ENCODE measurements at regions not wholly inside any gene's neighbourhood (a gene's known extent, or its start where the extent isn't known, plus 50 kb on each side); places are given as distances from the start of the nearest gene placed in this dataset.

DNA sequence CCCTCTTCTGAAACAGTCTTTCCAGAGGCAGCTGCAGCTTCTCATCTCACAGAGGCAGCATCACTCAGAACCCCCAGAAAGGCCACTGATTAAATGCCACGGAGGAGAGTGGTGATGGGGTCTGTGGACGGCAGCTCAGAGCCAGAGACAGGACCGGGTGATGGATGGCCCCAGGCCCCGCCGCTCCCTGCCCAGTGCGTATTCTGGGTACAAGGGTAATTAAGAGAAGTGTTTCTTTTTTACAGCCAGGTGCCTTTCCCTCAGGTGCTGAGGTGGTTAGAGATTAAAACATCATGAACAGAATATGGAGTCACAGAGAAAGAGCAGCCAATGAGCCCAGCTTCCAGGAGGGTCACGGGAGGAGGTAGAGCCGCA, 434.5 kb downstream of the PREX1 start (continued):
- TF ChIP-seq, protein P1, sequence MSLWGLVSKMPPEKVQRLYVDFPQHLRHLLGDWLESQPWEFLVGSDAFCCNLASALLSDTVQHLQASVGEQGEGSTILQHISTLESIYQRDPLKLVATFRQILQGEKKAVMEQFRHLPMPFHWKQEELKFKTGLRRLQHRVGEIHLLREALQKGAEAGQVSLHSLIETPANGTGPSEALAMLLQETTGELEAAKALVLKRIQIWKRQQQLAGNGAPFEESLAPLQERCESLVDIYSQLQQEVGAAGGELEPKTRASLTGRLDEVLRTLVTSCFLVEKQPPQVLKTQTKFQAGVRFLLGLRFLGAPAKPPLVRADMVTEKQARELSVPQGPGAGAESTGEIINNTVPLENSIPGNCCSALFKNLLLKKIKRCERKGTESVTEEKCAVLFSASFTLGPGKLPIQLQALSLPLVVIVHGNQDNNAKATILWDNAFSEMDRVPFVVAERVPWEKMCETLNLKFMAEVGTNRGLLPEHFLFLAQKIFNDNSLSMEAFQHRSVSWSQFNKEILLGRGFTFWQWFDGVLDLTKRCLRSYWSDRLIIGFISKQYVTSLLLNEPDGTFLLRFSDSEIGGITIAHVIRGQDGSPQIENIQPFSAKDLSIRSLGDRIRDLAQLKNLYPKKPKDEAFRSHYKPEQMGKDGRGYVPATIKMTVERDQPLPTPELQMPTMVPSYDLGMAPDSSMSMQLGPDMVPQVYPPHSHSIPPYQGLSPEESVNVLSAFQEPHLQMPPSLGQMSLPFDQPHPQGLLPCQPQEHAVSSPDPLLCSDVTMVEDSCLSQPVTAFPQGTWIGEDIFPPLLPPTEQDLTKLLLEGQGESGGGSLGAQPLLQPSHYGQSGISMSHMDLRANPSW (CRISPR knock-in tag; conservative IDR thresholded peaks at IDR 0.05; ENCODE audit: low read depth) = no peak
- TF ChIP-seq ZNF396 (CRISPR knock-in tag; IDR thresholded peaks at IDR 0.05; ENCODE audit: borderline replicate concordance) (no peak), TCF7 (CRISPR knock-in tag; IDR thresholded peaks at IDR 0.05; ENCODE audit: low read depth) (no peak), MXD4 (CRISPR knock-in tag; IDR thresholded peaks at IDR 0.05; ENCODE audit: borderline replicate concordance) (no peak)
- TF ChIP-seq, protein P2, sequence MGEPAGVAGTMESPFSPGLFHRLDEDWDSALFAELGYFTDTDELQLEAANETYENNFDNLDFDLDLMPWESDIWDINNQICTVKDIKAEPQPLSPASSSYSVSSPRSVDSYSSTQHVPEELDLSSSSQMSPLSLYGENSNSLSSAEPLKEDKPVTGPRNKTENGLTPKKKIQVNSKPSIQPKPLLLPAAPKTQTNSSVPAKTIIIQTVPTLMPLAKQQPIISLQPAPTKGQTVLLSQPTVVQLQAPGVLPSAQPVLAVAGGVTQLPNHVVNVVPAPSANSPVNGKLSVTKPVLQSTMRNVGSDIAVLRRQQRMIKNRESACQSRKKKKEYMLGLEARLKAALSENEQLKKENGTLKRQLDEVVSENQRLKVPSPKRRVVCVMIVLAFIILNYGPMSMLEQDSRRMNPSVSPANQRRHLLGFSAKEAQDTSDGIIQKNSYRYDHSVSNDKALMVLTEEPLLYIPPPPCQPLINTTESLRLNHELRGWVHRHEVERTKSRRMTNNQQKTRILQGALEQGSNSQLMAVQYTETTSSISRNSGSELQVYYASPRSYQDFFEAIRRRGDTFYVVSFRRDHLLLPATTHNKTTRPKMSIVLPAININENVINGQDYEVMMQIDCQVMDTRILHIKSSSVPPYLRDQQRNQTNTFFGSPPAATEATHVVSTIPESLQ (CRISPR knock-in tag; IDR thresholded peaks at IDR 0.05) = no peak
- TF ChIP-seq, protein P3, sequence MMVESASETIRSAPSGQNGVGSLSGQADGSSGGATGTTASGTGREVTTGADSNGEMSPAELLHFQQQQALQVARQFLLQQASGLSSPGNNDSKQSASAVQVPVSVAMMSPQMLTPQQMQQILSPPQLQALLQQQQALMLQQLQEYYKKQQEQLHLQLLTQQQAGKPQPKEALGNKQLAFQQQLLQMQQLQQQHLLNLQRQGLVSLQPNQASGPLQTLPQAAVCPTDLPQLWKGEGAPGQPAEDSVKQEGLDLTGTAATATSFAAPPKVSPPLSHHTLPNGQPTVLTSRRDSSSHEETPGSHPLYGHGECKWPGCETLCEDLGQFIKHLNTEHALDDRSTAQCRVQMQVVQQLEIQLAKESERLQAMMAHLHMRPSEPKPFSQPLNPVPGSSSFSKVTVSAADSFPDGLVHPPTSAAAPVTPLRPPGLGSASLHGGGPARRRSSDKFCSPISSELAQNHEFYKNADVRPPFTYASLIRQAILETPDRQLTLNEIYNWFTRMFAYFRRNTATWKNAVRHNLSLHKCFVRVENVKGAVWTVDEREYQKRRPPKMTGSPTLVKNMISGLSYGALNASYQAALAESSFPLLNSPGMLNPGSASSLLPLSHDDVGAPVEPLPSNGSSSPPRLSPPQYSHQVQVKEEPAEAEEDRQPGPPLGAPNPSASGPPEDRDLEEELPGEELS (CRISPR knock-in tag; IDR thresholded peaks at IDR 0.05) = no peak
- TF ChIP-seq, protein P4, sequence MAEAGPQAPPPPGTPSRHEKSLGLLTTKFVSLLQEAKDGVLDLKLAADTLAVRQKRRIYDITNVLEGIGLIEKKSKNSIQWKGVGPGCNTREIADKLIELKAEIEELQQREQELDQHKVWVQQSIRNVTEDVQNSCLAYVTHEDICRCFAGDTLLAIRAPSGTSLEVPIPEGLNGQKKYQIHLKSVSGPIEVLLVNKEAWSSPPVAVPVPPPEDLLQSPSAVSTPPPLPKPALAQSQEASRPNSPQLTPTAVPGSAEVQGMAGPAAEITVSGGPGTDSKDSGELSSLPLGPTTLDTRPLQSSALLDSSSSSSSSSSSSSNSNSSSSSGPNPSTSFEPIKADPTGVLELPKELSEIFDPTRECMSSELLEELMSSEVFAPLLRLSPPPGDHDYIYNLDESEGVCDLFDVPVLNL (CRISPR knock-in tag; IDR thresholded peaks at IDR 0.05; ENCODE audit: borderline replicate concordance, low read depth) = no peak
- TF ChIP-seq, protein P5, sequence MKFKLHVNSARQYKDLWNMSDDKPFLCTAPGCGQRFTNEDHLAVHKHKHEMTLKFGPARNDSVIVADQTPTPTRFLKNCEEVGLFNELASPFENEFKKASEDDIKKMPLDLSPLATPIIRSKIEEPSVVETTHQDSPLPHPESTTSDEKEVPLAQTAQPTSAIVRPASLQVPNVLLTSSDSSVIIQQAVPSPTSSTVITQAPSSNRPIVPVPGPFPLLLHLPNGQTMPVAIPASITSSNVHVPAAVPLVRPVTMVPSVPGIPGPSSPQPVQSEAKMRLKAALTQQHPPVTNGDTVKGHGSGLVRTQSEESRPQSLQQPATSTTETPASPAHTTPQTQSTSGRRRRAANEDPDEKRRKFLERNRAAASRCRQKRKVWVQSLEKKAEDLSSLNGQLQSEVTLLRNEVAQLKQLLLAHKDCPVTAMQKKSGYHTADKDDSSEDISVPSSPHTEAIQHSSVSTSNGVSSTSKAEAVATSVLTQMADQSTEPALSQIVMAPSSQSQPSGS (CRISPR knock-in tag; IDR thresholded peaks at IDR 0.05; ENCODE audit: borderline replicate concordance, low read depth) = no peak
- TF ChIP-seq, protein P6, sequence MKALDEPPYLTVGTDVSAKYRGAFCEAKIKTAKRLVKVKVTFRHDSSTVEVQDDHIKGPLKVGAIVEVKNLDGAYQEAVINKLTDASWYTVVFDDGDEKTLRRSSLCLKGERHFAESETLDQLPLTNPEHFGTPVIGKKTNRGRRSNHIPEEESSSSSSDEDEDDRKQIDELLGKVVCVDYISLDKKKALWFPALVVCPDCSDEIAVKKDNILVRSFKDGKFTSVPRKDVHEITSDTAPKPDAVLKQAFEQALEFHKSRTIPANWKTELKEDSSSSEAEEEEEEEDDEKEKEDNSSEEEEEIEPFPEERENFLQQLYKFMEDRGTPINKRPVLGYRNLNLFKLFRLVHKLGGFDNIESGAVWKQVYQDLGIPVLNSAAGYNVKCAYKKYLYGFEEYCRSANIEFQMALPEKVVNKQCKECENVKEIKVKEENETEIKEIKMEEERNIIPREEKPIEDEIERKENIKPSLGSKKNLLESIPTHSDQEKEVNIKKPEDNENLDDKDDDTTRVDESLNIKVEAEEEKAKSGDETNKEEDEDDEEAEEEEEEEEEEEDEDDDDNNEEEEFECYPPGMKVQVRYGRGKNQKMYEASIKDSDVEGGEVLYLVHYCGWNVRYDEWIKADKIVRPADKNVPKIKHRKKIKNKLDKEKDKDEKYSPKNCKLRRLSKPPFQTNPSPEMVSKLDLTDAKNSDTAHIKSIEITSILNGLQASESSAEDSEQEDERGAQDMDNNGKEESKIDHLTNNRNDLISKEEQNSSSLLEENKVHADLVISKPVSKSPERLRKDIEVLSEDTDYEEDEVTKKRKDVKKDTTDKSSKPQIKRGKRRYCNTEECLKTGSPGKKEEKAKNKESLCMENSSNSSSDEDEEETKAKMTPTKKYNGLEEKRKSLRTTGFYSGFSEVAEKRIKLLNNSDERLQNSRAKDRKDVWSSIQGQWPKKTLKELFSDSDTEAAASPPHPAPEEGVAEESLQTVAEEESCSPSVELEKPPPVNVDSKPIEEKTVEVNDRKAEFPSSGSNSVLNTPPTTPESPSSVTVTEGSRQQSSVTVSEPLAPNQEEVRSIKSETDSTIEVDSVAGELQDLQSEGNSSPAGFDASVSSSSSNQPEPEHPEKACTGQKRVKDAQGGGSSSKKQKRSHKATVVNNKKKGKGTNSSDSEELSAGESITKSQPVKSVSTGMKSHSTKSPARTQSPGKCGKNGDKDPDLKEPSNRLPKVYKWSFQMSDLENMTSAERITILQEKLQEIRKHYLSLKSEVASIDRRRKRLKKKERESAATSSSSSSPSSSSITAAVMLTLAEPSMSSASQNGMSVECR (CRISPR knock-in tag; IDR thresholded peaks at IDR 0.05; ENCODE audit: borderline replicate concordance) = no peak
